WTC11 (cell line): ENCODE measurements at regions not wholly inside any gene's neighbourhood (a gene's known extent, or its start where the extent isn't known, plus 50 kb on each side); places are given as distances from the start of the nearest gene placed in this dataset.

Source experiments
- ATAC-seq: fragments of 200-7000 bp; cut with Tn5 transposase; 2 replicates; pipeline ENCODE4 v1.10.0; 2021; ENCODE audit warnings: mild to moderate bottlenecking, moderate library complexity
- CTCF ChIA-PET: fragments of 300-600 bp; sonication (Branson Sonifier 250); formaldehyde crosslinking; loops from one replicate; lab custom pipeline; 2021; ENCODE audit warnings: antibody characterized with exemption; lab: Charles Lee
- POLR2A ChIA-PET: fragments of 350-600 bp; sonication (Branson Sonifier 250); formaldehyde crosslinking; loops from one replicate; lab custom pipeline; 2021; ENCODE audit warnings: antibody characterized with exemption; lab: Charles Lee
- DNase-seq: peaks from one replicate; pipeline ENCODE4 v3.0.0; 2021; ENCODE audit warnings: low spot score
- H3K27ac Mint-ChIP-seq: 2 replicates; pipeline ENCODE4 v1.8.0; 2021; ENCODE audit warnings: mixed read lengths
- H3K27me3 Mint-ChIP-seq: 2 replicates; pipeline ENCODE4 v1.8.0; 2021; ENCODE audit warnings: low read depth, mild to moderate bottlenecking, moderate library complexity, mixed read lengths
- H3K36me3 Mint-ChIP-seq: 2 replicates; pipeline ENCODE4 v1.8.0; 2021; ENCODE audit warnings: mixed read lengths
- H3K4me1 Mint-ChIP-seq: 2 replicates; pipeline ENCODE4 v1.8.0; 2022; ENCODE audit warnings: mixed read lengths
- H3K4me3 Mint-ChIP-seq: 2 replicates; pipeline ENCODE4 v1.8.0; 2021; ENCODE audit warnings: mild to moderate bottlenecking, moderate library complexity, mixed read lengths
- H3K9me3 Mint-ChIP-seq: 2 replicates; pipeline ENCODE4 v1.8.0; 2021; ENCODE audit warnings: mixed read lengths
- ATF1 ChIP-seq: sonication (generic); formaldehyde crosslinking; IDR thresholded peaks from 2 replicates; pipeline ENCODE4 v1.8.1; 2023; ENCODE audit warnings: mild to moderate bottlenecking, moderate library complexity, missing genetic modification reagents
- ATF3 ChIP-seq: sonication (generic); formaldehyde crosslinking; conservative IDR thresholded peaks from 2 replicates; pipeline ENCODE4 v1.8.1; 2022; ENCODE audit warnings: mild to moderate bottlenecking, missing genetic modification reagents
- CREB1 ChIP-seq: sonication (generic); formaldehyde crosslinking; IDR thresholded peaks from 2 replicates; pipeline ENCODE4 v1.8.0; 2023; ENCODE audit warnings: mild to moderate bottlenecking, missing genetic modification reagents
- EMX1 ChIP-seq: fragments of 250-450 bp; sonication (Bioruptor Pico); IDR thresholded peaks from 2 replicates; pipeline ENCODE4 v1.8.0; 2021; ENCODE audit warnings: mild to moderate bottlenecking
- ETV6 ChIP-seq: sonication (generic); formaldehyde crosslinking; IDR thresholded peaks from 2 replicates; pipeline ENCODE4 v1.8.1; 2022; ENCODE audit warnings: mild to moderate bottlenecking, missing genetic modification reagents
- HMGA2 ChIP-seq: fragments of 250-450 bp; sonication (Bioruptor Pico); IDR thresholded peaks from 2 replicates; pipeline ENCODE4 v1.4.0; 2021; ENCODE audit warnings: mild to moderate bottlenecking, moderate library complexity
- IRF2 ChIP-seq: sonication (generic); formaldehyde crosslinking; IDR thresholded peaks from 2 replicates; pipeline ENCODE4 v1.8.0; 2022; ENCODE audit warnings: low read depth, missing genetic modification reagents, borderline replicate concordance
- NFYB ChIP-seq: sonication (generic); formaldehyde crosslinking; conservative IDR thresholded peaks from 2 replicates; pipeline ENCODE4 v1.8.0; 2022; ENCODE audit warnings: low read depth, missing genetic modification reagents
- NR1H2 ChIP-seq: sonication (generic); formaldehyde crosslinking; IDR thresholded peaks from 2 replicates; pipeline ENCODE4 v1.9.0; 2021; ENCODE audit warnings: mild to moderate bottlenecking, moderate library complexity, missing genetic modification reagents
- OVOL2 ChIP-seq: fragments of 250-450 bp; sonication (Bioruptor Pico); IDR thresholded peaks from 2 replicates; pipeline ENCODE4 v1.9.0; 2021; ENCODE audit warnings: mild to moderate bottlenecking, borderline replicate concordance
- SMAD3 ChIP-seq: sonication (generic); formaldehyde crosslinking; IDR thresholded peaks from 2 replicates; pipeline ENCODE4 v1.8.0; 2022; ENCODE audit warnings: missing genetic modification reagents, mild to moderate bottlenecking, borderline replicate concordance
- SMAD4 ChIP-seq: sonication (generic); formaldehyde crosslinking; IDR thresholded peaks from 2 replicates; pipeline ENCODE4 v1.8.0; 2022; ENCODE audit warnings: mild to moderate bottlenecking, missing genetic modification reagents
- SOX15 ChIP-seq: fragments of 250-450 bp; sonication (Bioruptor Pico); IDR thresholded peaks from 2 replicates; pipeline ENCODE4 v1.9.0; 2021; ENCODE audit warnings: mild to moderate bottlenecking
- TEAD4 ChIP-seq: sonication (generic); formaldehyde crosslinking; IDR thresholded peaks from 2 replicates; pipeline ENCODE4 v1.8.0; 2022; ENCODE audit warnings: mild to moderate bottlenecking, missing genetic modification reagents
- TP53 ChIP-seq: sonication (generic); formaldehyde crosslinking; IDR thresholded peaks from 2 replicates; pipeline ENCODE4 v1.8.1; 2023; ENCODE audit warnings: mild to moderate bottlenecking, missing genetic modification reagents
- ZNF121 ChIP-seq: sonication (generic); formaldehyde crosslinking; IDR thresholded peaks from 2 replicates; pipeline ENCODE4 v1.8.0; 2023; ENCODE audit warnings: missing genetic modification reagents
- ZNF219 ChIP-seq: sonication (generic); formaldehyde crosslinking; IDR thresholded peaks from 2 replicates; pipeline ENCODE4 v1.8.0; 2023; ENCODE audit warnings: missing genetic modification reagents, mild to moderate bottlenecking, borderline replicate concordance
- ZNF232 ChIP-seq: sonication (generic); formaldehyde crosslinking; IDR thresholded peaks from 2 replicates; pipeline ENCODE4 v1.8.0; 2022; ENCODE audit warnings: mild to moderate bottlenecking, missing genetic modification reagents
- ZNF396 ChIP-seq: fragments of 250-450 bp; sonication (Bioruptor Pico); IDR thresholded peaks from 2 replicates; pipeline ENCODE4 v1.8.0; 2021; ENCODE audit warnings: mild to moderate bottlenecking, moderate library complexity, borderline replicate concordance
- ZNF416 ChIP-seq: fragments of 250-450 bp; sonication (Bioruptor Pico); IDR thresholded peaks from 2 replicates; pipeline ENCODE4 v1.9.0; 2021; ENCODE audit warnings: mild to moderate bottlenecking, inconsistent platforms
- TF ChIP-seq, protein P1 (sequence below): fragments of 250-450 bp; sonication (Bioruptor Pico); IDR thresholded peaks from 2 replicates; pipeline ENCODE4 v1.8.0; 2021; ENCODE audit warnings: mild to moderate bottlenecking
- TF ChIP-seq, protein P2 (sequence below): sonication (generic); formaldehyde crosslinking; IDR thresholded peaks from 2 replicates; pipeline ENCODE4 v1.8.1; 2022; ENCODE audit warnings: low read depth, mild to moderate bottlenecking, moderate library complexity, missing genetic modification reagents, borderline replicate concordance
- TF ChIP-seq, protein P3 (sequence below): sonication (generic); formaldehyde crosslinking; IDR thresholded peaks from 2 replicates; pipeline ENCODE4 v1.8.0; 2023; ENCODE audit warnings: mild to moderate bottlenecking, missing genetic modification reagents
- TF ChIP-seq, protein P4 (sequence below): sonication (generic); formaldehyde crosslinking; IDR thresholded peaks from 2 replicates; pipeline ENCODE4 v1.8.1; 2023; ENCODE audit warnings: mild to moderate bottlenecking, missing genetic modification reagents

DNA sequence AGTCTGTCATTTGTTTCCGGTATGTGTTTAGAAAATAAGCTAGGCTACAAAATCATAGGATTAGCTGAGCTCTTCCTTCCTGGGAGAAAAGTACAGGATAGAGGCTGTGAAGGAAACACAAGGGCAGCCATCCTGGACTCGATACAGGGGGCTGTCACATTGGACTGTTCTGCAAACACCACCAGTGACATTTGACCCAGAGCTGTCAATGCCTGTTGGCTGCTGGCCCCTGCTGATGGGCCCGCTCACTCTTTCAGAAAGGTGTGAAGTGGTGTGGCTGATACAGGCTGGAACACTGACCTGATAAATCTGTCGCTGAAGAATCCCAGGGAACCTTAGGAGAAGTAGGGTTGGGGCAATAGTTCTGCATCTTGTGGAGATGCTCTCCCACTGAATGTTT lies 183.1 kb downstream of the RHOU start:
- peaks cover 3% of the 10 kb centered on the region; the same call in 1 of the 2 replicates for H3K36me3 Mint-ChIP-seq
- peaks cover 17% of the 10 kb centered on the region for H3K9me3 Mint-ChIP-seq
- ATAC-seq (no peak), DNase-seq (no peak)
- H3K27me3 Mint-ChIP-seq = no peaks in the 10 kb centered on the region
- H3K4me3 Mint-ChIP-seq = no peak overlapping the region
- no peak for TF ChIP-seq ZNF396 (CRISPR knock-in tag)
- no peak for TF ChIP-seq ETV6
- H3K4me1 Mint-ChIP-seq = peaks cover 28% of the 10 kb centered on the region
- H3K27ac Mint-ChIP-seq = no peak overlapping the region
- ChIA-PET CTCF (no interaction called here), POLR2A (interaction anchor here (0.5 kb wide), 1 partner anchor 131 kb away, joined by 7 read pairs; no protein-coding TSS in a partner anchor)

DNA sequence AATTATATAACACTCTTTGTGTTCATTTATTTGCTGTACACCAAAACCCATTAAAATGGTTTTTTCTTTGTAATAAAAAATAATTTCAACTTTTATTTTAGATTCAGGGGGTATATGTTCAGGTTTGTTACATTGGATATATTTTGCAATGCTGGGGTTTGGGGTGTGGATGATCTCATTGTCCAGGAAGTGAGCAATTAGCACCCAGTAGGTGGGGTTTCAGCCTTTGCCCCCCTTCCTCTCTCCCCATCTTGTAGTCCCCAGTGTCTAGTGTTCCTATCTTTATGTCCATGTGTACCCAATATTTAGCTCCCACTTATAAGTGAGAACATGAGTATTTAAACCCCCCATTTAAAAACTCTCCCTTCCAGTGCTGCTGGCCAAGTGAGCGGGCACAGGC lies 184.6 kb downstream of the RHOU start:
- peaks cover 20% of the 10 kb centered on the region for H3K9me3 Mint-ChIP-seq
- CTCF ChIA-PET = no interaction called here
- POLR2A ChIA-PET = no interaction called here
- H3K4me3 Mint-ChIP-seq = no peak overlapping the region
- no peak for TF ChIP-seq EMX1 (CRISPR knock-in tag)
- no peak for TF ChIP-seq ZNF416 (CRISPR knock-in tag)
- TF ChIP-seq TP53 (CRISPR knock-in tag) = no peak
- TF ChIP-seq ATF3 (CRISPR knock-in tag) = no peak
- no peak for TF ChIP-seq CREB1 (CRISPR knock-in tag)
- TF ChIP-seq ATF1 (CRISPR knock-in tag) = no peak
- TF ChIP-seq, protein P1, sequence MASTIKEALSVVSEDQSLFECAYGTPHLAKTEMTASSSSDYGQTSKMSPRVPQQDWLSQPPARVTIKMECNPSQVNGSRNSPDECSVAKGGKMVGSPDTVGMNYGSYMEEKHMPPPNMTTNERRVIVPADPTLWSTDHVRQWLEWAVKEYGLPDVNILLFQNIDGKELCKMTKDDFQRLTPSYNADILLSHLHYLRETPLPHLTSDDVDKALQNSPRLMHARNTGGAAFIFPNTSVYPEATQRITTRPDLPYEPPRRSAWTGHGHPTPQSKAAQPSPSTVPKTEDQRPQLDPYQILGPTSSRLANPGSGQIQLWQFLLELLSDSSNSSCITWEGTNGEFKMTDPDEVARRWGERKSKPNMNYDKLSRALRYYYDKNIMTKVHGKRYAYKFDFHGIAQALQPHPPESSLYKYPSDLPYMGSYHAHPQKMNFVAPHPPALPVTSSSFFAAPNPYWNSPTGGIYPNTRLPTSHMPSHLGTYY (CRISPR knock-in tag) = no peak
- no peak for TF ChIP-seq HMGA2
- TF ChIP-seq NFYB (CRISPR knock-in tag) = no peak
- no peak for TF ChIP-seq SOX15 (CRISPR knock-in tag)
- TF ChIP-seq NR1H2 (CRISPR knock-in tag) = no peak
- no peak for TF ChIP-seq SMAD4 (CRISPR knock-in tag)
- DNase-seq (no peak), ATAC-seq (no peak)
- peaks cover 20% of the 10 kb centered on the region for H3K4me1 Mint-ChIP-seq
- H3K27ac Mint-ChIP-seq = no peak overlapping the region
- peaks cover 3% of the 10 kb centered on the region; the same call in 1 of the 2 replicates for H3K36me3 Mint-ChIP-seq
- no peaks in the 10 kb centered on the region for H3K27me3 Mint-ChIP-seq

- 0 out of 2 replicates have a peak, but pooled peaks cover 4% of the 10 kb centered on the region for H3K27me3 Mint-ChIP-seq
- CTCF ChIA-PET = interaction anchor here (1.7 kb wide), 1 partner anchor 185 kb away, joined by 4 read pairs; no protein-coding TSS in a partner anchor
- H3K4me3 Mint-ChIP-seq = no peak overlapping the region
Observed at GRCh38 chr1:228920831-228921230, 185.6 kb downstream of the RHOU start.

More at GRCh38 chr1:228920831-228921230, 185.6 kb downstream of the RHOU start:
- Mint-ChIP-seq H3K27ac (no peak overlapping the region), H3K4me1 (peaks cover 20% of the 10 kb centered on the region), H3K9me3 (peaks cover 29% of the 10 kb centered on the region), H3K36me3 (peaks cover 7% of the 10 kb centered on the region; the same call in 1 of the 2 replicates)
- no peak for ATAC-seq
- DNase-seq = no peak
- TF ChIP-seq, protein P2, sequence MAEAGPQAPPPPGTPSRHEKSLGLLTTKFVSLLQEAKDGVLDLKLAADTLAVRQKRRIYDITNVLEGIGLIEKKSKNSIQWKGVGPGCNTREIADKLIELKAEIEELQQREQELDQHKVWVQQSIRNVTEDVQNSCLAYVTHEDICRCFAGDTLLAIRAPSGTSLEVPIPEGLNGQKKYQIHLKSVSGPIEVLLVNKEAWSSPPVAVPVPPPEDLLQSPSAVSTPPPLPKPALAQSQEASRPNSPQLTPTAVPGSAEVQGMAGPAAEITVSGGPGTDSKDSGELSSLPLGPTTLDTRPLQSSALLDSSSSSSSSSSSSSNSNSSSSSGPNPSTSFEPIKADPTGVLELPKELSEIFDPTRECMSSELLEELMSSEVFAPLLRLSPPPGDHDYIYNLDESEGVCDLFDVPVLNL (CRISPR knock-in tag) = no peak
- TF ChIP-seq SMAD3 (CRISPR knock-in tag) (no peak), IRF2 (CRISPR knock-in tag) (no peak), TEAD4 (CRISPR knock-in tag) (no peak), TP53 (CRISPR knock-in tag) (no peak), NFYB (CRISPR knock-in tag) (no peak), ZNF232 (no peak), ZNF219 (CRISPR knock-in tag) (no peak), OVOL2 (CRISPR knock-in tag) (no peak), ZNF121 (CRISPR knock-in tag) (no peak), CREB1 (CRISPR knock-in tag) (no peak)
- TF ChIP-seq, protein P3, sequence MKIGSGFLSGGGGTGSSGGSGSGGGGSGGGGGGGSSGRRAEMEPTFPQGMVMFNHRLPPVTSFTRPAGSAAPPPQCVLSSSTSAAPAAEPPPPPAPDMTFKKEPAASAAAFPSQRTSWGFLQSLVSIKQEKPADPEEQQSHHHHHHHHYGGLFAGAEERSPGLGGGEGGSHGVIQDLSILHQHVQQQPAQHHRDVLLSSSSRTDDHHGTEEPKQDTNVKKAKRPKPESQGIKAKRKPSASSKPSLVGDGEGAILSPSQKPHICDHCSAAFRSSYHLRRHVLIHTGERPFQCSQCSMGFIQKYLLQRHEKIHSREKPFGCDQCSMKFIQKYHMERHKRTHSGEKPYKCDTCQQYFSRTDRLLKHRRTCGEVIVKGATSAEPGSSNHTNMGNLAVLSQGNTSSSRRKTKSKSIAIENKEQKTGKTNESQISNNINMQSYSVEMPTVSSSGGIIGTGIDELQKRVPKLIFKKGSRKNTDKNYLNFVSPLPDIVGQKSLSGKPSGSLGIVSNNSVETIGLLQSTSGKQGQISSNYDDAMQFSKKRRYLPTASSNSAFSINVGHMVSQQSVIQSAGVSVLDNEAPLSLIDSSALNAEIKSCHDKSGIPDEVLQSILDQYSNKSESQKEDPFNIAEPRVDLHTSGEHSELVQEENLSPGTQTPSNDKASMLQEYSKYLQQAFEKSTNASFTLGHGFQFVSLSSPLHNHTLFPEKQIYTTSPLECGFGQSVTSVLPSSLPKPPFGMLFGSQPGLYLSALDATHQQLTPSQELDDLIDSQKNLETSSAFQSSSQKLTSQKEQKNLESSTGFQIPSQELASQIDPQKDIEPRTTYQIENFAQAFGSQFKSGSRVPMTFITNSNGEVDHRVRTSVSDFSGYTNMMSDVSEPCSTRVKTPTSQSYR (CRISPR knock-in tag) = no peak
- TF ChIP-seq, protein P4, sequence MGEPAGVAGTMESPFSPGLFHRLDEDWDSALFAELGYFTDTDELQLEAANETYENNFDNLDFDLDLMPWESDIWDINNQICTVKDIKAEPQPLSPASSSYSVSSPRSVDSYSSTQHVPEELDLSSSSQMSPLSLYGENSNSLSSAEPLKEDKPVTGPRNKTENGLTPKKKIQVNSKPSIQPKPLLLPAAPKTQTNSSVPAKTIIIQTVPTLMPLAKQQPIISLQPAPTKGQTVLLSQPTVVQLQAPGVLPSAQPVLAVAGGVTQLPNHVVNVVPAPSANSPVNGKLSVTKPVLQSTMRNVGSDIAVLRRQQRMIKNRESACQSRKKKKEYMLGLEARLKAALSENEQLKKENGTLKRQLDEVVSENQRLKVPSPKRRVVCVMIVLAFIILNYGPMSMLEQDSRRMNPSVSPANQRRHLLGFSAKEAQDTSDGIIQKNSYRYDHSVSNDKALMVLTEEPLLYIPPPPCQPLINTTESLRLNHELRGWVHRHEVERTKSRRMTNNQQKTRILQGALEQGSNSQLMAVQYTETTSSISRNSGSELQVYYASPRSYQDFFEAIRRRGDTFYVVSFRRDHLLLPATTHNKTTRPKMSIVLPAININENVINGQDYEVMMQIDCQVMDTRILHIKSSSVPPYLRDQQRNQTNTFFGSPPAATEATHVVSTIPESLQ (CRISPR knock-in tag) = no peak
- POLR2A ChIA-PET = no interaction called here
